Pulmonary artery endothelial cell (primary cell): ENCODE measurements at regions not wholly inside any gene's neighbourhood (a gene's known extent, or its start where the extent isn't known, plus 50 kb on each side); places are given as distances from the start of the nearest gene placed in this dataset.

ENCODE experiments used
- DNase-seq: peaks from one replicate; pipeline ENCODE4 v3.0.0-alpha.2; 2011; ENCODE audit warnings: low read depth, low spot score

DNA sequence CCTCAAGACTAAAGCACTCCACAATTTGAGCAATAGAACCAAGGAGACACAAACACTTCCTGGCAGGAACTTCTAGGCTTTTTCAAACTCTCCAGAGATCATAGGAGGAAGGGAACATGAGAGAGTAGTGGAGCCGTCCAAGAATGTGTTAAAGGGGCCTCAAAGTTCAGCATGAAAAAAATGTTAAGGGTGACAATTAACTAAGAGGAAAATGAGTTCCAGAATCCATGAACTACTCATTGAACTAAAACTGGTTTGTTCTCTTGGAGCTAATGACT is 122.0 kb downstream of the WIF1 start:
- DNase-seq, result no peak
